Fibroblast of upper back skin (primary cell): ENCODE measurements at regions not wholly inside any gene's neighbourhood (a gene's known extent, or its start where the extent isn't known, plus 50 kb on each side); places are given as distances from the start of the nearest gene placed in this dataset.
"Not testable (repeated sequence)": the region's sequence is repeated elsewhere in the genome, so short reads cannot be mapped to it uniquely, and the experiment has no call there.

ENCODE experiments used
- DNase-seq: peaks from one replicate; pipeline ENCODE4 v3.0.0-alpha.2; 2013

GRCh38 chr4:159673221-159673620 is 570.3 kb downstream of the RAPGEF2 start:
- DNase-seq, result no peak

- no peak for DNase-seq
Observed at GRCh38 chr4:159674241-159674640, 571.4 kb downstream of the RAPGEF2 start.

GRCh38 chr4:159677521-159677920 is 574.6 kb downstream of the RAPGEF2 start:
- DNase-seq, result no peak

- DNase-seq, result no peak
Observed at GRCh38 chr4:159682996-159683395, 580.1 kb downstream of the RAPGEF2 start.

GRCh38 chr4:159684061-159684460 is 581.2 kb downstream of the RAPGEF2 start:
- DNase-seq, result no peak

- DNase-seq, result peak; percentile 1
Observed at GRCh38 chr4:159685340-159686092, 582.6 kb downstream of the RAPGEF2 start.

- no peak for DNase-seq
Observed at GRCh38 chr4:159689526-159689925, 586.6 kb downstream of the RAPGEF2 start.

GRCh38 chr4:159697322-159698283 is 594.7 kb downstream of the RAPGEF2 start:
- DNase-seq, result no peak

- peak; percentile 18 for DNase-seq
Observed at GRCh38 chr4:159698336-159698735, 595.5 kb downstream of the RAPGEF2 start.

GRCh38 chr4:159702200-159702599 is 599.3 kb downstream of the RAPGEF2 start:
- no peak for DNase-seq

GRCh38 chr4:159705334-159705733 is 602.5 kb downstream of the RAPGEF2 start:
- no peak for DNase-seq

- no peak for DNase-seq
Observed at GRCh38 chr4:159706704-159707103, 603.8 kb downstream of the RAPGEF2 start.

- DNase-seq, result not testable (repeated sequence)
Observed at GRCh38 chr4:159715180-159715579, 612.3 kb downstream of the RAPGEF2 start.

GRCh38 chr4:159719531-159719930 is 616.7 kb downstream of the RAPGEF2 start:
- no peak for DNase-seq

GRCh38 chr4:159722052-159722451 is 619.2 kb downstream of the RAPGEF2 start:
- no peak for DNase-seq

GRCh38 chr4:159722918-159723317 is 620.0 kb downstream of the RAPGEF2 start:
- no peak for DNase-seq

- no peak for DNase-seq
Observed at GRCh38 chr4:159723341-159724048, 620.6 kb downstream of the RAPGEF2 start.

GRCh38 chr4:159725571-159725970 is 622.7 kb downstream of the RAPGEF2 start:
- DNase-seq, result no peak

- no peak for DNase-seq
Observed at GRCh38 chr4:159735281-159736207, 632.7 kb downstream of the RAPGEF2 start.

- no peak for DNase-seq
Observed at GRCh38 chr4:159736411-159736810, 633.5 kb downstream of the RAPGEF2 start.

- no peak for DNase-seq
Observed at GRCh38 chr4:159743971-159744370, 641.1 kb downstream of the RAPGEF2 start.

GRCh38 chr4:159747983-159748382 is 645.1 kb downstream of the RAPGEF2 start:
- DNase-seq, result no peak
